Esophagus squamous epithelium (tissue), 4 donors: ENCODE measurements at regions not wholly inside any gene's neighbourhood (a gene's known extent, or its start where the extent isn't known, plus 50 kb on each side); places are given as distances from the start of the nearest gene placed in this dataset.

Experiments used
- CTCF ChIP-seq, 6 experiments: fragments of 450-650 bp in 4 of 6; fragments of 200-600 bp in 2 of 6; sonication (generic) in 2 of 6; IDR thresholded peaks; one replicate each; pipeline ENCODE4 v1.5.1; 2016 to 2019; ENCODE audit warnings: antibody characterized with exemption in 6 of 6, mild to moderate bottlenecking in 4 of 6, moderate library complexity in 4 of 6
- POLR2A ChIP-seq, 4 donors: fragments of 450-650 bp; IDR thresholded peaks; one replicate each; pipeline ENCODE4 v1.6.1; 2017; ENCODE audit warnings: antibody characterized with exemption in 4 of 4, mild to moderate bottlenecking in 4 of 4, moderate library complexity in 3 of 4

- TF ChIP-seq CTCF (IDR thresholded peaks at IDR 0.05) (no peak), POLR2A (IDR thresholded peaks at IDR 0.05) (no peak)
These were observed 326.0 kb upstream of the C16orf82 start for GRCh38 chr16:26740771-26741170.
